Activated effector memory CD4-positive, alpha-beta T cell treated with Interleukin-2 at 50 U/mL for 16 hours (primary cell): ENCODE measurements at regions not wholly inside any gene's neighbourhood (a gene's known extent, or its start where the extent isn't known, plus 50 kb on each side); places are given as distances from the start of the nearest gene placed in this dataset.

ENCODE experiments used
- DNase-seq: peaks from one replicate; pipeline ENCODE4 v3.0.0-alpha.2; 2020

DNA sequence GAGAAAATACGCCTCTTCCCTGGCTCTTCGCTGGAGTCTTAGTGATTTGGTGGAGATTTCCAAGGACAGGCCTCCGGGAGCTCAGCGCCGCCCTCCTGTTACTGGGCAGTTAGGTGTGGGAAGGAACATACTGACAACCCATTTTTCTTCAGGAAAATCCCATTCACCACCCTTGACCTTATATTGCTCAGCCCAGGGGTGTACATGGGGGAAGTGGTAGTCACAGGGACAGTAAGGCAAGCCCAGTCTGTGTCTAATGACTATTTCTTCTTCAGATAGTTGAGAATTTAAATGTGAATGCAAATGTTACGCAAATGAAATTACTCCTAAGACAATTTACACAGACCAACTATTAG lies 119.4 kb downstream of the UQCRFS1 start:
- no peak for DNase-seq

DNA sequence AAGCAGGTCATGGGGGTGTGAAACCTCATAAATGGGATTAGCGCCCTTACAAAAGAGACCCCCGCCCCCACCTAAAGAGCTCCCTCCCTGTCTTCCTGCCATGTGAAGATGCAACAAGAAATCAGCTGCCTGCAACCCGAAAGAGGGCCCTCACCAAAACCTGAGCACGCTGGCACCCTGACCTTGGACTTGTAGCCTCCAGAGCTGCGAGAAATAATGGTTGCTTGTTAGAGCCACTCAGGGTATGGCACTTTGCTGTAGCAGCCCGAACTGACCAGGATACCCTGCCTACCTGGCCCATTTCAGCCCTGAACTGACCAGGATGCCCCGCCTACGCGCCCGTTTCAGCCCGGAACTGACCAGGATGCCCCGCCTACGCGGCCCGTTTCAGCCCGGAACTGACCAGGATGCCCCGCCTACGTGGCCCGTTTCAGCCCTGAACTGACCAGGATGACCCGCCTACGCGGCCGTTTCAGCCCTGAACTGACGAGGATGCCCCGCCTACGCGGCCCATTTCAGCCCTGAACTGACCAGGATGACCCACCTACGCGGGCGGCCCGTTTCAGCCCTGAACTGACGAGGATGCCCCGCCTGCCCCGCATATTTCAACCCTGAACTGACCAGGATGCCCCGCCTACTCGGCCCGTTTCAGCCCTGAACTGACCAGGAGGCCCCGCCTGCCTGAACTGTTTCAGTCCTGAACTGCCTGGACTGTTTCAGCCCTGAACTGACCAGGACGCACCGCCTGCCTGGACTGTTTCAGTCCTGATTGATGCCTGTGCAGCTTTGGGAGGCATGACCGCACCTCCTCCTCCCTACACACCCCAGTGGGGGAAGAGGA lies 120.0 kb downstream of the UQCRFS1 start:
- DNase-seq: no peak

DNA sequence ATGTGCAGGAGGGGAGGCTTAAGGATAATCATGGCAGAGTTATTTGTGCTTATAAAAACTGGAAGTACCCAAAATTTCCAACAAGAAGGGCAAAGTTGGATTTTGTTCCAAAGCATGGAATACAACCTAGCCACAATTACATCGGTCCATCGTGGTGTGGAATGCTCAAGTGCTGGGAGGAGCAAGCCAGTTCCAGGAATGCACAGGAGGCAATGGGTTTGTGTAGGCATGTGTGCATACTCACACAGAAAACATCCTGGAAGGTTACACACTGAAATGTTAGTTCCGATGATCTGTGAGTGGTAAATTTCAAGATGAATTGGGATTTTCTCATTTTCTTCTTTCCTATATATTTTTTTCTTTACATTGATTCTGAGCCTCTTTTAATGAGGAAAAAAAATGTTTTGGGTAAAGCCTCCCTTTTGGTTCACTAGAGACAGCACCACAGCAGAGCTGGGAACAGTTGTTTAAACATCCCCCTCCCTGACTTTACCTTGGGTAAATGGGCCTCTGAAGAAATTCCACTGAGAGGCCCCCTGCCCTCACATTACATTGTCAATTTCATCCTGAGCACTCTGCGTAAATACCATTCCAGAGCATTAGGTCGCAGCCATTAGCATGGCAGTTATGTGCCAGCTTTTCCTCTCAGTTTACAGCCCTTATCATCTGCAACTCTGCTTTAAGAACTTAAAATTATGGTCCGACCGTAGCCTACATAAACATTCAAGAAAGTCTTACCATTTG lies 122.0 kb downstream of the UQCRFS1 start:
- DNase-seq: no peak

DNA sequence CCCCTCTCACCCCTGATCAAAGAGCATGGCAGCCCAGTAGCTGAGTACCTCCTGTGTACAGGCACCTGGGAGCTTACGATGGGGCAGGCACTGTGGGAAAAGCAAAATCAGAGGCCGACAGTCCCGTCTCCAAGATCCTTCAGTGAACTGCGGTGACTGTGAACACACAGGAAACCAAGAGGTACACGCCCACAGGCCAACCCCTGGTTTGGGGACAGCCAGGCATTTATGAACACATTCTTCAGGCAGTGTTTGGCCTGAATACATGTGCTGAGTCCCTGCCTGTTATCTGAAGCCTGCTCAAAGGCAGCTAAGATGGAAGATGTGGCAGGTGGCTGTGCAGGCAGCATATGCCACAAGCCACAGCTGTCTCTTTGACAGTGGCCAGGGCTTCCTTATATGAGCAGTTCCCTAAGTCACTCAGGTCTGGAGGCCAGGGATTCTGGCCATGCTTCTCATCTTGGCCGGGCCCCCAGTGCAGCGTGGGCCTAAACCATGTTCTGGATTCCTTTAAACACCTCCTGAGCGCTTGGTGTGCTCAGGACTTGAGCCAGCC lies 123.6 kb downstream of the UQCRFS1 start:
- DNase-seq: no peak

DNA sequence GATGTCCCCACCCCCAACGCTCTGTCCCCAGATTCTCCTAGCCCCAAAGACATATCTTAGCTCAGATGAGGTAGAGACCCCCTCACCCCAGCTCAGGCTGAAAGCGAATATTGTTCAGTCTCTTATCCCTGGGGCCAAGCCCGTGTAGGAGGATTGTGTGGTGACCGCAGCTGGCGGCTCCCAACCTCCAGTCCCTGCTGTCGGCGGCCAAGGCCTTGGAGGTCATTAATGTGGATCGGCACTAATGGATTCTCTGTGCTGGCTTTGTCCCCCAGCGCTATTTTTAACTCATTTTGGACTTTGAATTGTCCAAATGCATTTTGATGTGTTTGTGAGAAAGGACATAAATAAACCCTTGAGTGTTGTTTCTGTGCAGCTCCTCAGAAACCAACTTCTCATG lies 124.2 kb downstream of the UQCRFS1 start:
- no peak for DNase-seq

DNA sequence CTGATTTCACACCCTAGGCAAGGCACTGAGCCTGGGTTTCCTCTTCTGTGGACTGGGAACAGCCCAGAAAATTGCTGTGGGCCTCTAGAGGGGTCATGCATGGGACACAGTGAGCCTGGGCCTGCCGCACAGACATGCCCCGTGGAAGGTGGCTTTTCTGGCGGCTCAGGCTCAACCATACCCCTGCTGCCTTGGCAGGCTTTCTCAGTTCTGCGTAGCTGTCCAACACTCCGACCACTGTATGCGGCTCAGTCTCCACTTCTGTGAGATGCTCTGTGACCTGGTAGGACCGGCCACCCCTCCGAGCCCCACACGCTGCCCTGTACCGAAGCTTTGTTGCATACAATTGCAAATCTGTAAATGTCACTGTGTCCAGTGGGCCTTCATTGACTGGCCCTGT lies 126.3 kb downstream of the UQCRFS1 start:
- DNase-seq: no peak

DNA sequence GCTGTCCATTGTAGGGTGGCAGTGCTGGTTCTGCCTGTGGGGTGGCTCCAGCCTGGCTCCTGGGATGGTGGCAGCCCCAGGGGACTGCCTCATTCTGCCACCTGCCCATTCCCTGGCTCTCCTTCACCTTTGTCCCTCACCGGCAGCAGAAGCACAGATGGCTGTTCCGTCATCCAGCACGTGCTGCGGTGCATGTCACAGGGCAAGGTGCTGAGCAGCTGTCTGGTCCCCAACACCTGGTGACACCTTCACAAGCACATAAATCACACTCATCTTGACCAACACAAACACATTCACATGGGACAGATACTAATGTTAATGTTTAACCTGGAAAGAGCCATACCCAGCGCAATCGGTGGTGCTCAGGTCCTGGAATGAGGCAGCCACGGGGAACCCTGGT lies 126.8 kb downstream of the UQCRFS1 start:
- DNase-seq: no peak

DNA sequence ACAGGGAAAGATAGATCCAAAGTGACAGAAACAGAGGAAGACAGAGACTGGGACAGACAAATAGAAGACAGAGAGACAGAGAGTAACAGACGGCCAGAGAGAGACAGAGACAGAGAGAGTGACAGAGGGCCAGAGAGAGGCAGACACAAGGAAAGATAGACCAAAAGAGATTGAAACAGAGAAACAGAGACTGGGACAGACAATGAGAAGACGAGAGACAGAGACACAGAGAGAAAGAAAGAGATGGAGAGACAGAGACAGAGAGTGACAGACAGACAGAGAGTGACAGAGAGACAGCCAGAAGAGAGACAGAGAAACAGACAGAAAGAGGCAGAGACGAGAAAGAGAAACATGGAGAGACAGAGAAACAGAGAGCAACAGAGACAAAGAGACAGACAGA lies 127.3 kb downstream of the UQCRFS1 start:
- DNase-seq: no peak

DNA sequence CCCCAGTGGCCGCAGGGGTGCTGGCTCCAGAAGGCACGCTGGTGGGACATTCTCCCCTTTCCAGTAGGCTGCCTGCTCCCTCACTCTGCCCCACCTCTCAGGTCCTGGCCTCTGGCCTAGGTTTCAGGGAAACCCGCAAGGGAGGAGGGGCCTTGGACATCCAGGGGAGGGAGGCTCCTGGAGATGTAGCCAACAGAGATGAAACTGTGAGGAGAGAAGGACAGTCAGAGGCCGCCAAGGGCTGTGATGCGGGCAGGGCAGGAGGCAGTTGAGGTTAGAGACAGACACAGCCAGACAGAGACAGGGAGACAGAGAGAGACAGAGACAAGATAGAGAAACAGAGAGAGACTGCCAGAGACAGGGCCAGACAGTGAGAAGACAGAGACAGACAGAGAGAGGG lies 127.7 kb downstream of the UQCRFS1 start:
- no peak for DNase-seq

DNA sequence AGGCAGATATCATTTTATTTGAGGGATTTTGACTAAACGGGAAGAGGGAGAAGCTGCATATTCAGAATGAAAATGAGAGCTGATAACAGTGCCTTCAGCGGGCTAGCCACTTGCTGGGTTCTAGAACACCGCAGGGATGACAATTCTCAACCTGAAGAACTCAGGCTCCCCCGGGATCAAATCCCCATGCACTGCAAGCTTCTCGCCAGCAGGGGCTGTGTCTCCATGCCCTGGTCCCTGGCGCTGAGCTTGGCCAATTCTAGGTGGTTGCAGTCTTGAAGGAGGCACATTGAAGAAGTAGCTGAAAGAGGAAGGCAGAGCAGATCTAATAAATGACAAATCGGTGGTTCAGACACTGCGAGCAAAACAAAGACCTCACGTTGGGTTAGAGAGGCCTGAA lies 128.7 kb downstream of the UQCRFS1 start:
- DNase-seq: no peak

DNA sequence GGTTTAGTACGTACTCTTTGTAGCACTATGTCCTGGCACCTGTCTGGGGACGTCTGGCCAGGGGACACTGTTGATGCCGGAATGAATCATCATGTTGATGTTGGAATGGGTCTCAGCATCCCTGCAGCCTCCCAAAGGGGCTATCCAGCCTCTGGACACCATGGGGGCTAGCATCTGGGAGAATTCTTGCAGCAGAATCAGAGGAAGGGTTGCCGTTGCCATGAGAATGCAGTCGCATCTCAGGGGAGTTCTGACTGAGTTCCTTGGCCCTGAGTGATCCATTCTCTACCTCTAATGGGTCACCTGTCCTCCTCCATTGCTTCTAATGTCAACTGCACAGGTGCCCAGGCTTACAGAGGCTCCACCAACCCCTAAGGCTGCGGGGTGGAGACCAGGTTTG lies 129.1 kb downstream of the UQCRFS1 start:
- DNase-seq: no peak

DNA sequence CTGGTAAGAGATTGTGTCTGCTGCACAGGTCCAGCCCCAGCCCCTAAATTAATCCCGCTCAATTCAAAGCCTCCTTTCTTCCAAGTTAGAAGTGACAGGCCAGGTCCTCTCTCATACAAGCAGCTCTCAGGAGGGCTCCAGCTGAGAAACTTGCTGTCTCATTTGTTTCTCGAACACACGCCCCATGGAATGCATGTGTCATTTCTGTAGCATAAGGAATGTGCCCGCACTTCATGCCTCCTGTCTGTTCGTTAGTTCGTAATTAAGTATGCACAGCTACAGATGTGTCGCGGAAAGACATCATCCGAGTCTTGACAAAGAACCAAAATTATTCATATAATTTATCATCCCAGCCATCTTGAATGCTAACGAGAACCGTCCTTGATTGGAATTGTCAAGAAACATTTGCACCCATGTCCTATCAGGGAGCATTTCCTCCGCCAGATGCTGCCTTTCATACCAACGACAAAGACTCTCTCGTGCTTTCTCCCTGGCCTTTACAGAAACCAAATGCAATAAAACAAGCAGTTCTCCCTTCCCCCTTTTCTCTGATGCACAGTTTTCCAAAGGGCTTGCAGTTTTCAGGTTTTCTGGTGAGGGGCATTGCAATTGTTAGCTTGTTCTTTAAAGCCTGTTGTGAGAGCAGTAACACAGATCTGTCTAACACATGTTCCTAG lies 133.5 kb downstream of the UQCRFS1 start:
- no peak for DNase-seq

DNA sequence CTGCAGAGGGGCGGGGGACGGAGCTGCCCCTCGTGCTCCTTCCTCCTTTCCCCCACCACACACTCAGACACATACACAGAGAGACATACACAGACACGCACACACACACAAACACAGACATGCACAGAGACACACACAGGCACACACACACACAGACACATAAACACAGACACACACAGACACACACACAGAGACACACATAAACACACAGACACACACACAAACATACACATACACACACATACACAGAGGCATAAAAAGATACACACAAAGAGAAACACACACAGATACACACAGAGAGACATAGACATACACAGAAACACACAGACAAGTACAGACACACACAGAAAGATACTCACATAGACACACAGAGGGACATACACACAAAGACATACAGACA lies 136.0 kb downstream of the UQCRFS1 start:
- DNase-seq: no peak

DNA sequence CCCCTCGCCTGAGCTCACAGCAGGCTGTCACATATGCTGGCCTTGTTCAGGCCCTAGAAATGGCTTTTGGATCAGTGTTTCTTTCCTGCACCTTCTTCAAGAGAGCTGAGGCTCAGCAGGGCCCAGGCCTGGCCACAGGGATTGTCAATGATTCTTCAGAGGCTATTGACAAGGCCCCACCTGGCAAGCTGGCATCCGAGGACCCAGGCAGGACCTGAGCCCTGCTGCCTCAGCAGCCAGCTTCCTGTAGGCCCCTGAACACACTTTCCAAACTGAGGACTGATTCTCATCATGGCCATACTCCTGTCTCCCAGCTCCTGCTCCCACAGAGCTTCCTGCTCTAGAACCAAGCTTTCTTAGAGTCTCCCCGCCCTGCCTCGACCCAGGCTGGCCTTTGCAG lies 136.8 kb downstream of the UQCRFS1 start:
- no peak for DNase-seq

DNA sequence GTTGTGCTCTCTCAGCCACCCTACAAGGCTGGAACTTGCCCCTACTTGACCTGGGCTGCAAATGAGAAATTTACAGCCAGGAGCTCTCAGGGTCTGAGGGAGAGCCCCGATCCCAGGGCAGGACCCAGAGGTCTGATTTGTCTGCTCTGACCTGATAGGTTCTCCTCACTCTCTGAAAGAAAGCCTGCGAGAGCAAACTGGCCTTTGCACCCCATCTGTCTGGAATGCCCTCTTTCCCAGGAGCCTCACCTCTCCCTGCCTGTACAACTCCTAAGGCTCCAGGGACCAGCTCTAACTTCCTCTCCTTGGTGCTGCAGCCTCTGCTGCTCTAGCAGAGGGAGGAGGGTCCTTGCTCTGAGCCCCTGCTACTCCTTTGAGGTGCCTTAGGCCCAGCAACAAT lies 137.8 kb downstream of the UQCRFS1 start:
- no peak for DNase-seq

DNA sequence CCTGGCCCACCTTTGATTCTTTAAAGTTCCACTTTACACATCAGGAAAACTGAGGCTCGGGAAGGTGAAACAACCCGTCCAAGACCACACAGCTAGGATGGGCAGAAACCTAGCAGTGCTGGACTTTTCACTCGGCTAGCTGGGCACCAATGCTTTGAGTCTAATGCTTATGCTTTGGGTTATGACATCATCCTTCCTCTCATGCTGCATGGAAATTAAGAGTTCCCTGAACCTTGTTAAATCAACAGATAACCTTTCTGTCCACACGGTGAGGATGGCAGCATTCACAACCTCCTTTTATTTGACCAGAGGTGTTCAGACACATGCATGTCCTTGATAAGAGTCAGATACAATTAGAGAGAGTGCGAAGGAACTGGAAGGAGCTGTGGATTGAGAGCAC lies 138.4 kb downstream of the UQCRFS1 start:
- no peak for DNase-seq

DNA sequence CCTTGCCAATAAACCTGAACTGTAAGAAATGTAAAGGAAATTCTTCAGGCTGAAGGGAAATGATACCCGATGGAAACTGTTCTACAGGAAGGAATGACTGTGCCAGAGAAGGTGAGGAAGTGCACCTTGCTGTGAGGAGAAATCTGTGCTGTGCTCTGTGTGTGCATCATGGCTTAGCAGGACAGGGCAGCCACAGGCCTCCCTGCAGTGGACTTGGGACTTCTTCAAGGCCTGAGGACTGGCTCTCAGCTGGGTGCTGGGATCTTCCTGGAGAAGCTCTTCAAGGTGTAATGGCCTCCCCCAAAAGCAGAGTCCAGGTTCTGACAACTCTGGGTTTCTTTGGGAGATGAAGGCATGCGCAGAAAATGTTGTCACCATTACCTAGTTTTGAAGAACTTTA lies 145.1 kb downstream of the UQCRFS1 start:
- no peak for DNase-seq

DNA sequence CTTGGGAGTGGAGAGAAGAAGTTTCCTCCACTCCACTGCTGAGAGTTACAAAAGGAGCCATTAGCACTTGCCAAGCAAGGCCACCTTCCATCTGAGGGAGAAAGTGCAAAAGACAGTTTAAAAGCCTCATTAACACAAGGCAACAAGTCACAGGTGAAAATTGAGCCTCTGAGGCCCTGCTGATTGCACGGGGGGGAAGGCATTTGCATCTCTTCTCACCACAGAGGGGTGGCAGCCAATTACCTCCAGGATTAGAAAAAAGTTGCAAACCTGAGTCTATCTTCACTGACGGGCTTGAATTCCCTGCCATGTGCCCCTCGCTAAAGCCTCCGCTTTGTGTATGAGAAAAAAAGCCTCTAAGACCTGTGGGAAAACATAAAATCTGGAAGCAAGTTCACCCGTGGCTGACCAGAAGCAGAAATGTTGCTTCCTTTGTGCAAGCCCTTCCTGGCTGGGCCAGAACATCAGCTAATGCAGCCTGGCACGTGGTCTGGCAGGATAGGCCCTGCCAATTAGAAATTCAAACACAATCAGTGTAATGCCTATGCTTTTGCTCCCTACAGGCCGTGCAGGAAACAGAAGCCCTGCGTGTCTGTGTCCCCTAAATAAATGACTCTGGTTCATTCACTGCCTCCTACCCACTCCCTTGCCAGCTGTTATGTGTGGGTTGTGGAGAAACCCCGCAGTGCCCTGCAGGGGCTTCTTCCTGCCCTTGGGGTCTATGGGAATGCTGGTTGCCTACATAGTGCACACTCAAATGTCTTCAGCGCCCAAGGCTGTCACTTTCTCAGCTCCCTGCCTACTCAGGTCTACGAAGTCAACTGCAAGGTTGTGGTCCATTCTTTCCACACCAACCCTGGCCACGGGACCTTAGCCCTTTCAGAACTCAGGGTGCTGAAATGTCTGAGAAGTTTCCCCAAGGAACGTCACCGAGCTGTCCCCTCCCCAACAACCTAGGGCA lies 150.2 kb downstream of the UQCRFS1 start:
- DNase-seq: no peak

DNA sequence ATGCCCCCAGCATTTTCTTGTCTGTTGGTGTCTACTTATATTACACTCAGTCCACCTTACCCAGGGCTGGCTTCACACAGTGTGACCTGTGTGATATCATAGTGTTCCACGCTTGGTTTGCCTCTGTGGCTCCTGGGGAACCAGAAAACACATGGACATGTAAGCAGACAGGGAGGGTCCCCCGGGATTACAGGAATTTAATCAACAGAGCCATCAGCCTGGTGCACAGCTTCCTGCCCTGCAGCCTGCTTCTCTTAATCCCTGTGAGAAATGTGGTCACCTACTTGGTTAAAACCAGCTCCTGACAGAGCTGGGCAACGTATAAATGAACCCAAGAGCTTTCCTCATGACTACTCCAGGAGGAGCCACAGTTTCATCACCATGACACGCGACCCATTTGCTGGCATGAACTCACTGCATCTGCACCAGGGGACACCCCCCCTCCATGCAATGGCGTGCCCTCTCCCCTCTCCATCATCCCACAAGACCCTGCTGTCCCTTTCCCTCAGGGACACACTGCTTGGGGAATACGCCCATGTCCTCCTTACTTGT lies 152.1 kb downstream of the UQCRFS1 start:
- DNase-seq: no peak

DNA sequence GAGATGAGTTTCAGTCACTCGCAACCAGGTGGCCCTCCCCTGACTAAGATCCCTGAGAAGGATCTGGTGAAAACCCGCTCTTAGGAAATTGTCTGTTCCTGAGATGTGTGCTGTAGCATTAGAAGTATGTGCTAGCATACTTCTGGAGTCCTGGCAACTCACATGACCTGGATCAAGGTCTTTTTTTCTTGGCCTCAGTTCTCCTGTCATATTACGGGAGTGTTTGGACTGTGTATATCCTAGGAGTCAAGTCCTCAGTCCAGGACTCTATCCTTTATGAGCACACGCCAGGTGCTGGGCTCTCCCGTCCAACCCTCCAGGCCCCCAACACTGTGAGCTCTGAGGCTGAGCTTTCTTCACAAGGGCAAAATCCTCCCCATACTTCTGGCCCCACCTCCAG lies 156.4 kb downstream of the UQCRFS1 start:
- no peak for DNase-seq

DNA sequence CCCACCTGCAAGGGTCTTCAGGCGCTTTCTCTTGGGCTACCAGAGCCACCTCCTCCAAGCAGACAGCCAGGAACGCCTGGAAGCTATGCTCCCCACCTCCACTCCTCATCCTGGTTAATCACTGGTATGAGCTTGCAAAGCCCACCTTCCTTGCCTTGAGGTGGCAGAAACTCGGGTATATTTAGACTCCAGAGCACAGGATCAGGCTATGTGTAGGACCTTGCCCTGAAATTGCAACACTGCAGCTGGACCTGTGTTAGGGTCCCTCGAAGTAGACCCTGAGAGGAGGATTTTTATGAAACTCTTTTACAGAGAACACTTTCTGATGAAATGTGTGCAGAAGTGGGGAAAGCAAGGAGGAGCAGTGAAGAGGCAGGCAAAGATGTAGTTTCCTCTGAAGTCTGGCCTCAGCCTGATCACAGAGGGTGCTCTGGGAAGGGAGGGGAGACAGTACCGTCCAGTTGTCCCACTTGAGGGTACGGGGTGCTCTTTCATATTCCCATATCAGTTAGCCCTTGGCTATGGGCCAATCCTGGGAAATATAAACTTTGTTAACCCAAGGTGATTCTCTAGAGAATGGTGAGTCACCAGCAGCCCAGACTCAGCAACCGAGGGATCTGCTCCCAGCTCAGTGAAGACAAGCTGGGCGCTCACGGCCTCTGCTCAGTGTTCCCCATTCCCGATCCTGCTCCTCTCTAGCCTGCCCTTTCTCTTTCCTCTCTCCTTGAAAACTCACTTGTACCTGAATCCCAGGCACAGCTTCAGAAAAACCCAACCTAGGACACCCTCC lies 157.9 kb downstream of the UQCRFS1 start:
- no peak for DNase-seq
